ENCODE measurements at regions not wholly inside any gene's neighbourhood (a gene's known extent, or its start where the extent isn't known, plus 50 kb on each side); places are given as distances from the start of the nearest gene placed in this dataset.
"Not testable (repeated sequence)": the region's sequence is repeated elsewhere in the genome, so short reads cannot be mapped to it uniquely, and the experiment has no call there.

- H3K27ac ChIP-seq = no peak overlapping the region
- DNase-seq = no peak
- no peaks in the 10 kb centered on the region for H3K27me3 ChIP-seq
- no peaks in the 10 kb centered on the region for H3K36me3 ChIP-seq
- TF ChIP-seq, protein P1, sequence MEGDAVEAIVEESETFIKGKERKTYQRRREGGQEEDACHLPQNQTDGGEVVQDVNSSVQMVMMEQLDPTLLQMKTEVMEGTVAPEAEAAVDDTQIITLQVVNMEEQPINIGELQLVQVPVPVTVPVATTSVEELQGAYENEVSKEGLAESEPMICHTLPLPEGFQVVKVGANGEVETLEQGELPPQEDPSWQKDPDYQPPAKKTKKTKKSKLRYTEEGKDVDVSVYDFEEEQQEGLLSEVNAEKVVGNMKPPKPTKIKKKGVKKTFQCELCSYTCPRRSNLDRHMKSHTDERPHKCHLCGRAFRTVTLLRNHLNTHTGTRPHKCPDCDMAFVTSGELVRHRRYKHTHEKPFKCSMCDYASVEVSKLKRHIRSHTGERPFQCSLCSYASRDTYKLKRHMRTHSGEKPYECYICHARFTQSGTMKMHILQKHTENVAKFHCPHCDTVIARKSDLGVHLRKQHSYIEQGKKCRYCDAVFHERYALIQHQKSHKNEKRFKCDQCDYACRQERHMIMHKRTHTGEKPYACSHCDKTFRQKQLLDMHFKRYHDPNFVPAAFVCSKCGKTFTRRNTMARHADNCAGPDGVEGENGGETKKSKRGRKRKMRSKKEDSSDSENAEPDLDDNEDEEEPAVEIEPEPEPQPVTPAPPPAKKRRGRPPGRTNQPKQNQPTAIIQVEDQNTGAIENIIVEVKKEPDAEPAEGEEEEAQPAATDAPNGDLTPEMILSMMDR (IDR thresholded peaks at IDR 0.05) = no peak
- H3K4me3 ChIP-seq = no peak overlapping the region
- intact Hi-C loops (cut with DNase I) = no loop called here
- H3K9me3 ChIP-seq = no peaks in the 10 kb centered on the region
- no peaks in the 10 kb centered on the region for H3K4me1 ChIP-seq
- no peak overlapping the region for H3K9ac ChIP-seq (ENCODE audit: low read depth in 2 of 2, low read length in 2 of 2)
Observed at GRCh38 chr3:74135808-74136207, 478.7 kb downstream of the CNTN3 start.

DNA sequence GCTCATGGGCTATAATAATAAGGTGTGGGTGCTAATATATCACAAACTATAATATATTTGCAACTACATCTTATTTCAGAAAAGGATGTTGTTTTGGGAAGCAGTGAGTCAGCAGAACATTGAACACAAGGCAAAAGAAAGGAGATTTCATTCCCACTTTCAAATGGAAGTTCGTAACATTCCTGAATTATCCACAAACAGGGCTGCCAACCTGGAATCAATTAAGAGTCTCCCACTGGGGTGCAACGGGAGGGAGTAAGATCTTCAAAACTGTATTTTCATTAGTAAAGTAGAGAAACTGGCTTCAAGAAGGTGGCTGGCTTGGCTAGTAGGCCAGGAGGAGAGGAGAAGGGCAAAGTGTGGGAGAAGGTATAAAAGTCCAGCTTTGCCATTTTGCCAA is 479.6 kb downstream of the CNTN3 start:
- DNase-seq = no peak
- H3K9me3 ChIP-seq = no peaks in the 10 kb centered on the region
- no peak overlapping the region for H3K4me3 ChIP-seq
- H3K27ac ChIP-seq = no peak overlapping the region
- H3K9ac ChIP-seq (ENCODE audit: low read depth in 2 of 2, low read length in 2 of 2) = no peak overlapping the region
- TF ChIP-seq, protein P1 (IDR thresholded peaks at IDR 0.05) = no peak
- intact Hi-C loops (cut with DNase I) = no loop called here
- no peaks in the 10 kb centered on the region for H3K27me3 ChIP-seq
- no peaks in the 10 kb centered on the region for H3K4me1 ChIP-seq
- H3K36me3 ChIP-seq = no peaks in the 10 kb centered on the region

DNA sequence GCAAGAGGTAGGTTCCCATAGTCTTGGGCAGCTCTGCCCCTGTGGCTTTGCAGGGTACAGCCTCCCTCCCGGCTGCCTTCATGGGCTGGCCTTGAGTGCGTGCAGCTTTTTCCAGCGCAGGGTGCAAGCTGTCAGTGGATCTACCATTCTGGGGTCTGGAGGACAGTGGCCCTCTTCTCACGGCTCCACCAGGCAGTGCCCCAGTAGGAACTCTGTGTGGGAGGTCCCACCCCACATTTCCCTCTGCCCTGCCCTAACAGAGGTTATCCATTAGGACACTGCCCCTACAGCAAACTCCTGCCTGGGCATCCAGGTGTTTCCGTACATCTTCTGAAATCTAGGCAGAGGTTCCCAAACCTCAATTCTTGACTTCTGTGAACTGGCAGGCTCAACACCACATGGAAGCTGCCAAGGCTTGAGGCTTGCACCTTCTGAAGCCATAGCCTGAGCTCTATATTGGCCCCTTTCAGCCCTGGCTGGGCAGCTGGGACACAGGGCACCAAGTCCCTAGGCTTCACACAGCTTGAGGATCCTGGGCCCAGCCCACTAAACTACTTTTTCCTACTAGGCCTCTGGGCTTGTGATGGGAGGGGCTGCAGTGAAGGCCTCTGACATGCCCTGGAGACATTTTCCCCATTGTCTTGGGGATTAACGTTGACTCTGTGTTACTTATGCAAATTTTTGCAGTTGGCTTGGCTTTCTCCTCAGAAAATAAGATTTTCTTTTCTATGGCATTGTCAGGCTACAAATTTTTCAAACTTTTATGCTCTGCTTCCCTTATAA is 482.7 kb downstream of the CNTN3 start:
- H3K27ac ChIP-seq; intact Hi-C loops (cut with DNase I); H3K36me3 ChIP-seq; H3K9me3 ChIP-seq; H3K4me3 ChIP-seq; DNase-seq; H3K9ac ChIP-seq (ENCODE audit: low read depth in 2 of 2, low read length in 2 of 2); H3K27me3 ChIP-seq; H3K4me1 ChIP-seq: not testable (repeated sequence)

DNA sequence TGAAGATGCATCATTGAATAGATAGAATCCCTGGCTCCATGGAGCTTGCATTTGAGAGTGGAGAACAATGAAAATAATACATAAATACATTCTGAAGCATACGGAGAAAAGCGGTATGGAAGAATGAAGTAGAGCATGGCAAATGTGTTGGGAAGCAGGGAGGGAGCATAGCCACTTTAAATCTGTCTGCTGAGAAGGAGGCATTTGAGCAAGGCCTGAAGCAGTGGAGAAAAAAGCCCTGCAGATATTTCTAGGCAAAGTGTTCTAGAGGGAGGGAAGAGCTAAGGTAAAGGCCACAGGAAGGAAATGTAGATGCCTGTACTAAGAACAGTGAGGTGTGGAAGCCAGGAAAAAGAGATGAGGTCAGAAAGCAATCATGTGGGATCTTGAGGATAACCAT is 484.8 kb downstream of the CNTN3 start:
- Histone ChIP-seq H3K4me1 (no peaks in the 10 kb centered on the region), H3K27me3 (no peaks in the 10 kb centered on the region), H3K4me3 (no peak overlapping the region), H3K36me3 (no peaks in the 10 kb centered on the region), H3K9ac (ENCODE audit: low read depth in 2 of 2, low read length in 2 of 2) (no peak overlapping the region), H3K9me3 (no peaks in the 10 kb centered on the region), H3K27ac (no peak overlapping the region)
- intact Hi-C loops (cut with DNase I) = no loop called here
- no peak for DNase-seq
- TF ChIP-seq, protein P1 (IDR thresholded peaks at IDR 0.05) = no peak

GRCh38 chr3:74129056-74129455 is 485.4 kb downstream of the CNTN3 start:
- no peak overlapping the region for H3K27ac ChIP-seq
- intact Hi-C loops (cut with DNase I) = no loop called here
- no peak overlapping the region for H3K9ac ChIP-seq (ENCODE audit: low read depth in 2 of 2, low read length in 2 of 2)
- H3K36me3 ChIP-seq = no peaks in the 10 kb centered on the region
- H3K4me3 ChIP-seq = no peak overlapping the region
- TF ChIP-seq, protein P1 (IDR thresholded peaks at IDR 0.05) = no peak
- no peaks in the 10 kb centered on the region for H3K27me3 ChIP-seq
- H3K4me1 ChIP-seq = no peaks in the 10 kb centered on the region
- no peaks in the 10 kb centered on the region for H3K9me3 ChIP-seq
- DNase-seq = no peak

DNA sequence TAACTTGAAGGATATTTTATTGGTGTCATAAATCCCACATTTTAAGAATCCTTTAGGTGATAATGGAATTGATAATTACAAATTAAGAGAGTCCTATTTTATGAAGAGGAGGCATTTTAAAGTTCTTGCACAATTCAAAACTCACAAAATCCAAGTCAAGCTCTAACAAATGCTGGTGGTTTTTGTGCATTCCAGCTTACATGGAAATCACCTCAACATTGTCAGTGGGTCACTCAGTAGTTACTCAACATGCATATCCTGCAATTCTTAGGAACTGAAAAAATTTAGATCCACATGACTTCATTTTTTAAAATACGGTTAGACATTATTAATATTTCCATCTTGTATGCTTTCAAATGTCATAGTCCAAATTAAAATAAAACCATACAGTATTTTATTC is 487.2 kb downstream of the CNTN3 start:
- Histone ChIP-seq H3K27me3 (no peaks in the 10 kb centered on the region), H3K9me3 (no peaks in the 10 kb centered on the region), H3K36me3 (no peaks in the 10 kb centered on the region), H3K27ac (no peak overlapping the region), H3K4me3 (no peak overlapping the region), H3K9ac (ENCODE audit: low read depth in 2 of 2, low read length in 2 of 2) (no peak overlapping the region), H3K4me1 (no peaks in the 10 kb centered on the region)
- intact Hi-C loops (cut with DNase I) = no loop called here
- TF ChIP-seq, protein P1 (IDR thresholded peaks at IDR 0.05) = no peak
- DNase-seq = no peak
